ENCODE measurements at regions not wholly inside any gene's neighbourhood (a gene's known extent, or its start where the extent isn't known, plus 50 kb on each side); places are given as distances from the start of the nearest gene placed in this dataset.
"Not testable (repeated sequence)": the region's sequence is repeated elsewhere in the genome, so short reads cannot be mapped to it uniquely, and the experiment has no call there.

DNA sequence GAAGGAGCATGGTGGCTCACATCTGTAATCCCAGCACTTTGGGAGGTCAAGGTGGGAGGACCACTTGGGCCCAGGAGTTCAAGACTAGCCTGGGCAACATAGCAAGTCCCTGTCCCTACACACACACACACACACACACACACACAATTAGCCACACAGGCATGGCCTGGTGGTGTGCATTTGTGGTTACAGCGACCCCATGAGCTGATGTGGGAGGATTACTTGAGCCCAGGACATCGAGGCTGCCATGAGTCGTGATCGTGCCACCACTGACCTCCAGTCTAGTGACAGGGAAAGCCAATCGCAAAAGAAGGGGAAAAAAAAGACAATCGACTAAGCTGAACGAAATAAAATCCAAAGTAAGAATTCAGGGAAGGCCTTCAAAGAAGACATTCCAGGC lies 67.9 kb downstream of the TBX3 start:
- DNase-seq (ENCODE audit: low read depth, low spot score), result no peak
- no peak overlapping the region for H3K27ac ChIP-seq

DNA sequence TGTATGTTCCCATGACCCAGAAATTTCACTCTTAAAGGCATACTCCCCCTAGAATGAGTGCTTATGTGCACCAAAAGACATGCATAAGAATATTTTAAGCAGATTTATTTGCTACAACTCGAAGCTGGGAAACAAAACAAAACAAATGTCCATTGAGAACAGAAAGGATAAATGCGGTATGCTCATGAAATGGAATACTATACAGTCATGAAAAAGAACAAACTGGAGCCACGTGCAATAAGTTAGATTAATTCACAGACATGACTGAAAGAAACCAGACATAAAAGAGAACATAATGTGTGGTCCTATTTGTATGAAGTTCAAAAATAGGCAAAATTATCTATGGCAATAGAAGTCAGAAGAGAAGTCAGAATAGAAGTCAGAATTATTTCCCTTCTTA lies 69.9 kb downstream of the TBX3 start:
- DNase-seq (ENCODE audit: low read depth, low spot score), result no peak
- no peak overlapping the region for H3K27ac ChIP-seq

DNA sequence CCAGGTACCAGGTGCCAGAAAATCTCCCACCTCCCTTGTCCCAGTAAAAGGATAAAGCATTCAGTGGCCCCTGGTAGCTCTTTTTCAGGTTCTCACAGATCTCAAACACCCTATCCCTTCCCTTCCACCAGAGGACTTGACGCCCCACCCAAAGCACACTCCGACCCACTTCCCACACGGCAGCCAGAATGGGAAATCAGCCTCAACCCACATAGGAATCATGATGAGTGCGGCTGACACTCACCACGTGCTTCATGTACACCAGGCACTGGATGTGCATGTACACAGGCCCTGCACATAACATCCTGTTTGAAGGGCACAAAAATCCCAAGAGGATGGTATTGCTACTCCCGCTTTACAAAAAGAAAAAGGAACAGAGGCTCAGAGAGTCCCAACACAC lies 71.9 kb downstream of the TBX3 start:
- H3K27ac ChIP-seq, result no peak overlapping the region
- DNase-seq (ENCODE audit: low read depth, low spot score), result no peak

DNA sequence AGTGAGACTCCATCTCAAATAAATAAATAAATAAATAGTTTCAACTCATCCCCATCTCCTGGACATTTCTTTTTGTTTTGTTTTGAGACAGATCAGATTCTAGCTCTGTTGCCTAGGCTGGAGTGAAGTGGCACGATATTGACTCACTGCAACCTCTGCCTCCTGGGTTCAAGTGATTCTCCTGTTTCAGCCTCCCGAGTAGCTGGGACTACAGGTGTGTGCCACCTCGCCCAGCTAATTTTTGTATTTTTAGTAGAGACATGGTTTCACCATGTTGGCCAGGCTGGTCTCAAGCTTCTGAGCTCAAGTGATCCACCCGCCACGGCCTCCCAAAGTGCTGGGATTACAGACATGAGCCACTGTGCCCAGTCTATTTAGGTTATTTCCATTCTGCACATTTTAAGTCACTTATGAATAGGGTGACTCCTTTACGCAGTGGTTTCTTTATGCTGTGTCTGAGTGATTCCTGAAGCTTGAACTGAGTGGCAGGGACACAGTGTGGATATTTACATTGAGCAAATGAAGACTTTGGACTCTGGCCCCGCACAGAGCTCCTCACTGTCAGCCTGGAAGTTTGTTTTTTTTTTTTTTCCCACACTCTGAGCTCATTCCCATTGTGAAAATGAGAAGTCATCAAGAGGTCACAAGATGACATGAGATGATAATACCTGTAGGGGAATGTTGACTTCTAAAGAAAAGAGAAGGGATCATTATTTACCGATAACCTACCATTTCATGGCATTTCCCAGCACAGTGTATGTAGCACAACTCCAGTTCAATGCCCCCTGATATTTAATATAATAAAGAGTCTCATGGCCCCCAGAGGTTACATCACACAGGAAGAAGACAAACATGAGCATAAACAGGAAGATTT lies 72.6 kb downstream of the TBX3 start:
- no peak for DNase-seq (ENCODE audit: low read depth, low spot score)
- no peak overlapping the region for H3K27ac ChIP-seq

DNA sequence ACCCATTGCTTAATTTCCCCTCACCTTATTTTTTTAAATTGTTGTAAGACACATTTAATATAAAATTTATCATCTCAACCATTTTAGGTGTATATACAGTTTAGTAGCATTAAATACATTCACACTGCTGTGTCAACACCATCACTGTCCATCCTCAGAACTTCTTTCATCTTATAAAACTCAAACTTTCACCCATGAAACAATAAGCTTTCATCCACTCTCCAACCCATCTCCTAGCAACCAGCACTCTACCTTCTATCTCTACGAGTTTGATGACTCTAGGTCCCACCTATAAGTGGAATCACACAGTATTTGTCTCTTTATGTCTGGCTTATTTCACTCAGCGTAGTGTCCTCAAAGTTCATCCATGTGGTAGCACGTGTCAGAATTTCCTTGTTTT lies 75.5 kb downstream of the TBX3 start:
- H3K27ac ChIP-seq, result no peak overlapping the region
- no peak for DNase-seq (ENCODE audit: low read depth, low spot score)

DNA sequence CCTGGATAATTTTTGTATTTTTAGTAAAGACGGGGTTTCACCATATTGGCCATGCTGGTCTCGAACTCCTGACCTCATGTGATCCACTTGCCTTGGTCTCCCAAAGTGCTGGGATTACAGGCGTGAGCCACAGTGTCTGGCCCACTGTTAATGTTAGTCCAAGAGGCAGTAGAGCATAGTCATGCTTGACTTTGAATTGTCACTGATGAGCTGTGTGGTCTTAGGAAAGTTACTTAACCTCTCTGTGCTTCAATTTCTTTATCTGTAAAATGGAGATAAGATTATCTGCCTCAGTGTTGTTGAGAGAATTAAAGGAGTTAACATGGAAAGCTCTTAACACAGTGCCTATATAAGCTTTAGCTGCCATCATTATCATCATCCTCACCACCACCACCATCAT lies 78.1 kb downstream of the TBX3 start:
- no peak for DNase-seq (ENCODE audit: low read depth, low spot score)
- no peak overlapping the region for H3K27ac ChIP-seq

DNA sequence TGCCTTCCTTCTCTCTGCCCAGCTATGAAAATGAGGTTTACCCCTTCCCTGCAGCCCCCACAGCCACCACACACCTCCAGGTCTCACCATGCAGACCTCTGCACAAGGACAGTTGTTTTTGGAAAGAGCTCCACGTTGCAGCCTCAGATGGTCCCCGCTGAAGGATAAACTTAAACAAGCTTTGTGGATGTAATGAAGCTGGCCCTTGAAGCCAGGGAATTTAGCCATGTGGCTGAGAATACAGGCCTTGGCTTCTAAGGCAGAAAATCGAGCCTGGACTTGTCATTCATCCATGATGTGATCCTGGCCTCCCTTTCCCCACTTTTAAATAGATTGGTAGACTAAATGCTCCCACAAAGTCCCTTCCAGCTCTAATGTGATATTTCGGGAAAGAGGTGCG lies 79.4 kb downstream of the TBX3 start:
- no peak overlapping the region for H3K27ac ChIP-seq
- DNase-seq (ENCODE audit: low read depth, low spot score), result no peak

DNA sequence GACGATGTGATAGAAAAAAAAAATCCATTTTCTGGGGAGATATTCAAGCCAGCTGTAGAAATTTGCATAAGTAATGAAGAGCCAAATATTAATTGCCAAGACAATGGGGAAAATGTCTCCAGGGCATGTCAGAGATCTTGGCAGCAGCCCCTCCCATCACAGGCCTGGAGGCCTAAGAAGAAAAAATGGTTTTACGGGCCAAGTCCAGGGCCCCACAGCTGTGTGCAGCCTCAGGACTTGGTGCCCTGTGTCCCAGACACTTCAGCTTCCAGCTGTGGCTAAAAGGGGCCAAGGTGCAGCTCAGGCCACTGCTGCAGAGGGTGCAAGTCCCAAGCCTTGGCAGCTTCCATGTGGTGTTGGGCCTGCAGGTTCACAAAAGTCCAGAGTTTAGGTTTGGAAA lies 83.4 kb downstream of the TBX3 start:
- not testable (repeated sequence) for DNase-seq (ENCODE audit: low read depth, low spot score); H3K27ac ChIP-seq

DNA sequence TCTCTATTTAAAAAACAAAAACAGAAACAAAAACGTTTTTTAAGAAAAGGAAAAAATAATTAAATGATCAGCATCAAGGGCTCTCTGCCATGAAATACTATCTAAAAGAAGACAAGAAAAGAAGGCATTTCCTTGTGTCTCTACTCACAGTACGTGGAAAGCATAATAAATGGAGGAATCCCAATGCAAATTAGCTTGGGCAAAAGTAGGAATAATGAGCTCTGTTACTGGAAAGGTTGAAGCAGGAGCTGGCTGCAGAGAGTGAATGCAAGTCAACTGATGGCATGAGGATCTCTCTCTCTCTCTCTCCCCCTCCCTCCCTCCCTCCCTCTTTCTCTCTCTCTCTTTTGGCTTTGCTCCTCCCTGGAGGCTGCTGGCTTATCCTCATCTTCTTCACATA lies 85.9 kb downstream of the TBX3 start:
- no peak overlapping the region for H3K27ac ChIP-seq
- no peak for DNase-seq (ENCODE audit: low read depth, low spot score)

DNA sequence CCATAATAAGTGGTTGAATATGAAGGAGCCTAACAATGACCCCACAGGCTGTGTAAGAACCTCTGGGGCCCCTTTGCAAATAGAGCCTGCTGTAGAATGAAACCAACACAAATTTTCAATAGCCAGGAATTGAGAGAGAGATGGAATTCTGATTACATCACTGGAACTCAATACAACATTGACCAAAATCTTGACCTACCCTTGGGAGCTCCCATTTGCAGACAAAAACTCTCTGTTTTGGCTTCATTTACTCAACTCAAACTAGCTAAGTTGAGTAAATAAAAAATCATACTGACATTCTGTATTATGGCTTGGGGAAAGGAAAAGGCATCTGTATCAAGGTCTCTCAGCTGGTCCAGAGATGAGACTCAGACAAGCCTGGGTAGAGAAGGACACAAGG lies 91.0 kb downstream of the TBX3 start:
- no peak overlapping the region for H3K27ac ChIP-seq
- no peak for DNase-seq (ENCODE audit: low read depth, low spot score)

DNA sequence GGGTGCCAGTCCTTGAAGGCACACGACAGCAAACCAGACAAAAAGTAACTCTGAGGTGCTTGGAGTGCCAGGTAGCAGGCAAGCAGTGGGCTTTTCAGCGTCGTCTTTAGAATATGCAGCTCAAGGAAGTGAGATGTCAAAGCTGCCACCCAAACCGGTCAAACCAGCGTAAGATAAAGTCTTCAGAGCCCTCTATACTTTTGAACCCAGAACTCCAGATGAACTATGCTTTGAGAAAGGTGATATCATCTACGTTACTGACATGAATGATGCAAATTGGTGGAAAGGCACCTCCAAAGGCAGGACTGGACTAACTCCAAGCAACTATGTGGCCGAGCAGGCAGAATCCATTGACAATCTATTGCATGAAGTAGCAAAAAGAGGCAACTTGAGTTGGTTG lies 95.9 kb downstream of the TBX3 start:
- peak overlapping the region; percentile 30 for H3K27ac ChIP-seq
- peak; percentile 10 for DNase-seq (ENCODE audit: low read depth, low spot score)

DNA sequence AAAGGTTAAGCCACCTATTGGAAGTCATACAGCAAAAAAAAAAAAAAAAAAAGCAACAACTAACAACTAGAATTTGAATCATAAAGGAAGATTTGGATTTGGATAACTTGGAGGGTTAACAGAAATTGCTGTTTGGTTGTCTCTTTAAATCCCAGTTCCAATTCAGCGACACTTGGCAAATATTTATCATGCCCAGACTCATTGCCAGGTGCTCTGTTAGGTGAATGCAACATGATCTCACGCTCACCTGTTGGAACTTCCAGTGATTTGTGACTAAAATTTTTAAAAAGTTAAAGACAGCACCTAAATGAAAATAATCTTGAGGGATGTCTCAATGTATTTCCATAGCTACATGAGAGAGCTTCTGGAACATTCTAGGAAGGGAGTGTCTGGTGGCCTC lies 103.7 kb downstream of the TBX3 start:
- H3K27ac ChIP-seq, result no peak overlapping the region
- DNase-seq (ENCODE audit: low read depth, low spot score), result no peak

DNA sequence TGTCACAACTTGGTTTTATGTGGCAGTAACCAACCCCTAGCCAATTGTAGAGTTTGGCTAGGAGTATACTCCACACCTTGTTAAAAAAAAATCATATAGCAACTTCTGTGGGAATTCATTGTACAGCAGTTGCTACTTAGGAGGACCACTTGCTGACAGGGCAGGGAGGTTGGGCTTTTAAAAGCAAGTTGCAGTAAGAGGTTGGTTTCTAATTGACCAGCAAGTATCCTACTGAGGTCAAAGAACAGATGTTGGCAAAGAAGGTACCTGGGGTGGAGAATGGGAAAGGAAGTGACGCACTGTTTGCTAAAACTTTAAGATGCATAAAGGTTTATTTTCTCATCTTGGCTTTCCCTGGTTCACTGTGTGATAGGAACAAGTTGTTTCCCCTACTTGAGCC lies 104.6 kb downstream of the TBX3 start:
- DNase-seq (ENCODE audit: low read depth, low spot score), result no peak
- H3K27ac ChIP-seq, result no peak overlapping the region

DNA sequence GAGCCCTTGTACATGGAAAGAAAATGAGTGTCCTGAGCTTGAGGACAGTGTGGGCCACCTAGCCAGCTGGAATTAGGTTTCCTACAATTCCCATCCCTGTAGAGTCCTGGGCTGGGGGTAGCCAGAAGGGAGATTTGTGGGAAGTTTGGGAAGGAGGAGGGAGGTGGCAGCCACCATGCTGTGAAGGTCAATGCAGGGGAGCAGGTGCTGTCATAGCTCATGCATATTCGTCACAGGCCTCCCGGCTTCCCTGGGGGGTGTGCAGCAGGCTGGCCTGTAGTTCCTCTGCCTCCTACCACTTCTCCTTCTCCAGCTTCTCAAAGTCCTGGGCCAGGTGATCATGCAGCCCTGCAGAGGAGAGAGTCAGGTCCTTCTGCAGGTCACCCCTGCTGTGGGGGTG lies 121.3 kb downstream of the TBX3 start:
- no peak overlapping the region for H3K27ac ChIP-seq
- DNase-seq (ENCODE audit: low read depth, low spot score), result no peak

DNA sequence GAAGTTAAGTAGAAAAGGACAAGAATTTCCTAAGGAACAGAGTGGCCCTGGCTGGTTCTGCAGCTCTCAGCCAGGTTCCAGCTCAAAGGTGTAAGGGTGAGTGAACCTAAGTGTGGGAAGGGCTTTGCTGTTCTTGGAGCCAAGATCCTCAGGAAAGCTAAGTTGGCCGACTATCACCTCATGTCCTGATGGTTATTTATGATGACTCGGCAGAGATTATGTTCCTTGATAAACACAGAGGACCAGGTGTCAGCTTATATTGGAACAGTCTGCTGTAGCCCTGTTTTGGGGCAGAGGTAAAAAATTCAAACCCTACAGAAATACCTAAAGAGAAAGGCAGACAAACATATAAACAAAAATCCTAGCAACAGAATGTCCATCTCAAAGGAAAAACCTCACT lies 128.5 kb downstream of the TBX3 start:
- DNase-seq (ENCODE audit: low read depth, low spot score), result no peak
- H3K27ac ChIP-seq, result no peak overlapping the region

DNA sequence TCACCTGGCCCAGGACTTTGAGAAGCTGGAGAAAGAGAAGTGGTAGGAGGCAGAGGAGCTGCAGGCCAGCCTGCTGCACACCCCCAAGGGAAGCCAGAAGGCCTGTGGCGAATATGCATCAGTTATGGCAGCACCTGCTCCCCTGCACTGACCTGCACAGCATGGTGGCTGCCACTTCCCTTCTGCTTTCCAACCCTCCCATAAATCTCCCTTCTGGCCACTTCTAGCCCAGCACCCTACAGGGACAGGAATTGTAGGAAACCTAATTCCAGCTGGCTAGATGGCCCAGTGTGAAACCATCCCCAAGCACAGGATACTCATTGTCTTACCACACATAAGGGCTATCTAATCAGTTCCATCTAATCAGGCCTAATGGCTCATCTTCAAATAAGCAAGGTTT lies 136.3 kb downstream of the TBX3 start:
- no peak overlapping the region for H3K27ac ChIP-seq
- no peak for DNase-seq (ENCODE audit: low read depth, low spot score)

DNA sequence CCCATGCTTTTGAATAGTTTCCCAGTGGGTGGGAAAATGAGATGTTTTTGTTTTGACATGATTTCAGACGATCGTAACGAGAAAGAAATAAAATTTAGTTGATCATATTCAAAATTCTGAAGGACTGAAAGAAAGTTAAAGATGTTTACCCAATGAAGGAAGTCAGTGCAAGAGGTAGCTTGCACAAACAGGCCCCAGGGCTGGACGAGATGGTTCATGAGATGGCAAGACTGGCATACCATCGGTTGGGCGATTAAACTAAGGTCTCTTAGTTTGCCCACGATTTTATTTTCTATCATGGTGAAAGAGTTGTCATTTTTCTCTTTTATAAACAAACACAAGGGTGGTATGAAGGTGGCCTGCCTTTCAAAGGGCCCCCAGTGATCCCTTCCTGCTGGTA lies 124.5 kb upstream of the TBX5 start:
- H3K27ac ChIP-seq, result no peak overlapping the region
- DNase-seq (ENCODE audit: low read depth, low spot score), result no peak

DNA sequence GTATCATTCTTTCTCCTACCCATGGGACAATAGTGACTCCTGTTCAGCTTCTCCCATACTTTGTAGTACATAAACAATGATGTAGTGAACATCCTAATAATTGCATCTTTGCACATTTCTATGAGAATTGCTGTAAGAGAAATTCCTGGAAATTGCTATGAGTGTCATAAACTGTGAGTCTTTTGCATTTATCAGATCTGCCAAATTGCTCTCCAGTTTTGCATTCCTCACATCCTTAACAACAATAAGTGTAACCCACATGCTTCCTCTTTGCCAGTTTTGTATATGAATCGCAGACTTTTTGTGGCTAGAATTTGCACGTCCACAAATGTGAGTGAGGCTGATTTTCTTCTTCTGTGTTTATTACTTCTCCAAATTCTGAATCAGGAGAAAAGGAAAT lies 124.0 kb upstream of the TBX5 start:
- H3K27ac ChIP-seq, result no peak overlapping the region
- DNase-seq (ENCODE audit: low read depth, low spot score), result no peak

DNA sequence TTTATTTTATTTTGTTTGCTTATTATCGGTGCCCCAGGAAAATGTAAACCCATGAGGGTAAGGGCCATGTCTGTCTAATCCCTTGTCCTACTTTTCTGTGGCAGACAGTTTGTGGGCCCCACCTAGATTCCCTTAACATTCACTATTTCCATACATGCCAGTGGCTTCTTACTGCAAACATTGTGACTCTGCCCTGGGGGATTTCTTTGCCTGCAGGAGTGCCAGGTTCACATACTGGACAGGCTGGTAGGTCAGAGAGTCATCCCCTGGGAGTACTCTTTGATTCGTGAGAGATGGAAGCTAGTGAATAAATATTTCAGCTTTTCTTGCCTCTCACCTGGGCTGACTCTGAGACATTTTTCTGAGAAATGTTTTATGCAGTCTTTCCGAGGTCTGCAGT lies 122.8 kb upstream of the TBX5 start:
- DNase-seq (ENCODE audit: low read depth, low spot score), result no peak
- no peak overlapping the region for H3K27ac ChIP-seq

DNA sequence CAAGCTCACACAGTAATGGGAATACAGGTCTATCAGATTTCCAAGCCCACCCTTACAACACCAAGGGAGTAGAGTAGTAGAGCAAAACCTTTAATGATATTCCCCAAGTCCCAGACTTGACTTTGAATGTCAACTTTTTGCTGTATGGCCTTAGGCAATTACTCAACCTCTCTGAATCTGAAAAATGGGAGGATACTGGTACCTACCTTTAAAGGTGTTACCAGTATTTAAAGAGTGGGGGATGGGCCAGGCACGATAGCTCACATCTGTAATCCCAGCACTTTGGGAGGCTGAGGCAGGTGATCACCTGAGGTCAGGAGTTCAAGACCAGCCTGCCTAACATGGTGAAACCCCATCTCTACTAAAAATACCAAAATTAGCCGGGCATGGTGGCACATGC lies 115.2 kb upstream of the TBX5 start:
- H3K27ac ChIP-seq; DNase-seq (ENCODE audit: low read depth, low spot score): not testable (repeated sequence)

DNA sequence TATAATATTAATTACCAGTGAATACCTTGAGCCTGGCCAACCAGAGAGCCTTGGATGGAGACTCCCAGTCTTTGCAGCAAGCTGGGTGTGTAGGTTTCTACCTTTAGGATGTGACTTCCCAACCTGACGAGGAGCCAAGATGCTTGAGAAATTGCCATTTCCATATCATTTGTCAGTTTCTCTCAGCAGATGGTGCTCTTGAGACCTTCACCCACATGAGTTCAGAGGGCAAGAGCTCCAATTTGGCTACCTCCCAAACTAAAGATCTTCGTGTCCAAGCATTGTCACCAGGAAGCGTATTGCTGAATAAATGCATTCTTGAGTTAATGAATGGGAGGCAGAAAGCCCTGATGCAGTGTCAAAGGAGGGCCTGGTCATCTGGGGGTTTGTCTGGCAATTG lies 106.4 kb upstream of the TBX5 start:
- DNase-seq (ENCODE audit: low read depth, low spot score), result no peak
- H3K27ac ChIP-seq, result no peak overlapping the region

DNA sequence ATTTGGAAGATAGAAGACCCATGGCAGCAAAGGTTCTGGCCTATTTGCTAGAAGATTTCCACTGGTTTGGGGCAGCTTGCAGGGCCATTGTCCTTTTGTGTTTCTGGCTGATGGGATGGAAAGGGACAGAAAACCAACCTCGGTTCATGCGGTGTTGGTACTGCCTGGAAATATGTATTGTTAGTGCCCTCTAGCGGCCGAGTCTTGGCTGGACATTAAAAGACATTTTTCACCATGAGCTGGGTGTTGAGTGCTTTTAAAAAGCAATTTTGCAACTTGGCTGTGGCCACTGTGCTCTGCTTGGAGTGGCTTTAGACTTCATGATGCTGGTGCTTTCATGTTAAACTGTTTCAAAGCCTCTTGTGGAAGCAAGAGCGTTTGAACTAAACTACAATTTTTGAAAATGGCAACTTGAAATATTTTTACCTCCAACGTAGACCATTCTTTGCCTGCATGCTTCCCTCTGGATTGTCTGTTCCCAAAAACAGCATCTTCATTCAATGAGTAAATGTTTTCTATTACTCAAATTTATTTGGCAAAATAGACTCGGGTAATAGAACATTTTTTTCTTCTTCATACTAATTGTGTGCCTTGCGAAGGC lies 102.7 kb upstream of the TBX5 start:
- H3K27ac ChIP-seq, result no peak overlapping the region
- peak; percentile 6 for DNase-seq (ENCODE audit: low read depth, low spot score)

Measured in epithelial cell of prostate (primary cell).